ENCODE measurements at regions not wholly inside any gene's neighbourhood (a gene's known extent, or its start where the extent isn't known, plus 50 kb on each side); places are given as distances from the start of the nearest gene placed in this dataset.

GRCh38 chr3:193769437-193769836 lies 176.4 kb downstream of the OPA1 start:
- no peak overlapping the region for H3K4me3 ChIP-seq (ENCODE audit: control insufficient read depth in 2 of 3, extremely low read depth in 1 of 3, insufficient read depth in 2 of 3, low read depth in 1 of 3, low read length in 3 of 3)
- no peaks in the 10 kb centered on the region for H3K79me2 ChIP-seq (ENCODE audit: control insufficient read depth, insufficient read depth, low read length)
- no peaks in the 10 kb centered on the region for H3K36me3 ChIP-seq (ENCODE audit: control insufficient read depth in 2 of 2, extremely low read depth in 1 of 2, insufficient read depth in 2 of 2, low read length in 2 of 2)
- no peaks in the 10 kb centered on the region for H3K9me3 ChIP-seq (ENCODE audit: control insufficient read depth, low read depth, low read length)
- no peak for DNase-seq (ENCODE audit: low read depth, low spot score)
- H2AFZ ChIP-seq (ENCODE audit: control insufficient read depth, low read length): no peak overlapping the region
- no peak overlapping the region for H3K4me2 ChIP-seq (ENCODE audit: control insufficient read depth, extremely low read depth, insufficient read depth, low read depth, low read length)
- dilution Hi-C loops (cut with MboI; ENCODE audit: extremely low pct_ligation_motif_present, low sequenced_read_pairs): loop anchor here (25.0 kb wide), 1 partner anchor 543 kb away; no protein-coding TSS in a partner anchor
- no peaks in the 10 kb centered on the region for H3K4me1 ChIP-seq (ENCODE audit: control insufficient read depth, extremely low read depth, insufficient read depth, low read length)
- no peaks in the 10 kb centered on the region for H3K9me1 ChIP-seq (ENCODE audit: control insufficient read depth, extremely low read depth, insufficient read depth, low read length)
- no peak for TF ChIP-seq CTCF (optimal IDR thresholded peaks at IDR 0.05 in 1 of 3, IDR thresholded peaks at IDR 0.05 in 1 of 3, conservative IDR thresholded peaks at IDR 0.05 in 1 of 3; ENCODE audit: extremely low read depth in 1 of 3, insufficient read depth in 2 of 3, low read length in 3 of 3)
- TF ChIP-seq EZH2 (IDR thresholded peaks at IDR 0.05; ENCODE audit: low read length): no peak
- H3K9ac ChIP-seq (ENCODE audit: control insufficient read depth, extremely low read depth, insufficient read depth, low read length): no peak overlapping the region
- FAIRE-seq: no peak
- H3K27me3 ChIP-seq (ENCODE audit: control insufficient read depth, extremely low read depth, insufficient read depth, low read length): peaks cover 8% of the 10 kb centered on the region
- H3K27ac ChIP-seq (ENCODE audit: control insufficient read depth, insufficient read depth, low read length): no peak overlapping the region
- H4K20me1 ChIP-seq (ENCODE audit: control insufficient read depth, extremely low read depth, insufficient read depth, low read length): no peaks in the 10 kb centered on the region

- no peaks in the 10 kb centered on the region for H3K4me1 ChIP-seq (ENCODE audit: control insufficient read depth, extremely low read depth, insufficient read depth, low read length)
- H2AFZ ChIP-seq (ENCODE audit: control insufficient read depth, low read length): no peak overlapping the region
- DNase-seq (ENCODE audit: low read depth, low spot score): no peak
- H3K27ac ChIP-seq (ENCODE audit: control insufficient read depth, insufficient read depth, low read length): no peak overlapping the region
- no peak overlapping the region for H3K4me2 ChIP-seq (ENCODE audit: control insufficient read depth, extremely low read depth, insufficient read depth, low read depth, low read length)
- H4K20me1 ChIP-seq (ENCODE audit: control insufficient read depth, extremely low read depth, insufficient read depth, low read length): no peaks in the 10 kb centered on the region
- H3K36me3 ChIP-seq (ENCODE audit: control insufficient read depth in 2 of 2, extremely low read depth in 1 of 2, insufficient read depth in 2 of 2, low read length in 2 of 2): no peaks in the 10 kb centered on the region
- H3K27me3 ChIP-seq (ENCODE audit: control insufficient read depth, extremely low read depth, insufficient read depth, low read length): peaks cover 8% of the 10 kb centered on the region
- H3K9ac ChIP-seq (ENCODE audit: control insufficient read depth, extremely low read depth, insufficient read depth, low read length): no peak overlapping the region
- H3K79me2 ChIP-seq (ENCODE audit: control insufficient read depth, insufficient read depth, low read length): no peaks in the 10 kb centered on the region
- H3K9me3 ChIP-seq (ENCODE audit: control insufficient read depth, low read depth, low read length): no peaks in the 10 kb centered on the region
- TF ChIP-seq EZH2 (IDR thresholded peaks at IDR 0.05; ENCODE audit: low read length): no peak
- TF ChIP-seq CTCF (optimal IDR thresholded peaks at IDR 0.05 in 1 of 3, IDR thresholded peaks at IDR 0.05 in 1 of 3, conservative IDR thresholded peaks at IDR 0.05 in 1 of 3; ENCODE audit: extremely low read depth in 1 of 3, insufficient read depth in 2 of 3, low read length in 3 of 3): no peak
- H3K9me1 ChIP-seq (ENCODE audit: control insufficient read depth, extremely low read depth, insufficient read depth, low read length): no peaks in the 10 kb centered on the region
- H3K4me3 ChIP-seq (ENCODE audit: control insufficient read depth in 2 of 3, extremely low read depth in 1 of 3, insufficient read depth in 2 of 3, low read depth in 1 of 3, low read length in 3 of 3): no peak overlapping the region
- no peak for FAIRE-seq
- dilution Hi-C loops (cut with MboI; ENCODE audit: extremely low pct_ligation_motif_present, low sequenced_read_pairs): loop anchor here (25.0 kb wide), 1 partner anchor 541 kb away; no protein-coding TSS in a partner anchor
Measured at GRCh38 chr3:193771011-193771652, 178.1 kb downstream of the OPA1 start.

All from keratinocyte (primary cell).